Right lobe of liver (tissue), 6 donors: ENCODE measurements at regions not wholly inside any gene's neighbourhood (a gene's known extent, or its start where the extent isn't known, plus 50 kb on each side); places are given as distances from the start of the nearest gene placed in this dataset.

Experiments used
- ATAC-seq, 4 donors: fragments of 200-7000 bp; cut with Tn5 transposase; one replicate each; pipeline ENCODE4 v1.9.1; 2020; ENCODE audit warnings: mild to moderate bottlenecking in 4 of 4, moderate library complexity in 4 of 4
- DNase-seq, 3 donors: peaks; one replicate each; pipeline ENCODE4 v3.0.0-alpha.2; 2020
- H3K27ac ChIP-seq, 3 donors: fragments of 200-600 bp; one replicate each; pipeline ENCODE4 v1.8.0; 2022
- H3K27me3 ChIP-seq, 2 donors: fragments of 200-600 bp; one replicate each; pipeline ENCODE4 v1.8.0; 2022
- H3K36me3 ChIP-seq, 4 donors: fragments of 200-600 bp; sonication (generic) in 1 of 4; one replicate each; pipeline versions ENCODE4 v1.5.1 to v1.8.0; 2017 to 2022; ENCODE audit warnings: control low read depth in 1 of 4
- H3K4me1 ChIP-seq, 4 donors: fragments of 200-600 bp; sonication (generic) in 1 of 4; one replicate each; pipeline versions ENCODE4 v1.5.1 to v1.8.0; 2017 to 2022; ENCODE audit warnings: control low read depth in 1 of 4
- H3K4me3 ChIP-seq, 3 donors: fragments of 200-600 bp; one replicate each; pipeline ENCODE4 v1.8.0; 2022
- H3K9me3 ChIP-seq, 4 donors: fragments of 200-600 bp; sonication (generic) in 1 of 4; one replicate each; pipeline versions ENCODE4 v1.5.1 to v1.8.0; 2017 to 2022; ENCODE audit warnings: control low read depth in 1 of 4
- POLR2A ChIP-seq: fragments of 450-650 bp; IDR thresholded peaks from one replicate; pipeline ENCODE4 v1.6.1; 2017; ENCODE audit warnings: antibody characterized with exemption, mild to moderate bottlenecking
- WGBS: methylation state at CpG from one replicate; pipeline ENCODE4 v1.1.6; 2018; ENCODE audit warnings: low coverage, low lambda C conversion rate; ENCODE audit not compliant: insufficient coverage; ENCODE audit errors: missing lambda C conversion rate; 5-methylcytosine and 5-hydroxymethylcytosine counted together
- intact Hi-C, 2 donors: fragments of 100-400 bp; cut with DNase I; formaldehyde crosslinking; loops; one replicate each; pipeline versions ENCODE4 v1.11.2 to v1.14.1; 2022
- TF ChIP-seq, protein P1 (sequence below), 4 donors: fragments of 200-600 bp in 3 of 4; fragments of 450-650 bp in 1 of 4; IDR thresholded peaks; one replicate each; pipeline versions ENCODE4 v1.5.1 to v1.8.0; 2016 to 2022; ENCODE audit warnings: antibody characterized with exemption in 4 of 4, mild to moderate bottlenecking in 2 of 4
- donor health status: DM: no; HTN: yes; CAD: no.
- donor health status: DM: no; HTN: no; CAD: no.
- donor health status: DM: no; HTN: no; CAD: no.
- donor health status: DM: no; HTN: yes; CAD: no.
- donor health status: DM: no; HTN: yes; CAD: no.

DNA sequence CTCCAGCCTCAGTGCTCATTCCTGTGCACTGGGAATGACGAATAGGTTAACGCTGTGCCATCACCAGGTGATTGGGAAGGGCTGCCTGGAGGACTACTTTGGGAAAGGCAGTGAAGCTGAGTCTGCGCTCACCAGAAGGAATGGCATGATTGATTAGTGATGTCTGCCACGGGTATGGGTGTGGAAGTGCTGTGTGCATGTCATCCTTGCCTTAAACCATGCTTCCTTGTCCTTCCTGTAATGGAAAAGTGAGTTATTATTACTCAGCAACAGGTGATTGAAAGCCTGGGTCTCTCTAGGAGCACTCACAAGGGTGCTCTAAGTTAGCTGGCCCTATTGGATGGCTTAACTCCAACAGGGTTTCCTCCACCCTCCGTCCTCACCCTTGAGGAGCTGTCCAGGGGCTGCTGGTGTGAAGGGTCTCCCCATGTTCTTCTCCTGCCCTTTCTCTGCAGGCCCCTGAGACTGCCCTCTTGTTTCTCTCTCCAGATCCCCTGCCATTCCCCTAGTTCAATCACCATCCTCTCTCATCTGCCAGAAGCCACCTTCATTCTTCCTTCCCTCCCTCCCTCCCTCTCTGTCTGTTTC is 121.9 kb upstream of the NECTIN1 start:
- Histone ChIP-seq H3K9me3 (no peaks in the 10 kb centered on the region), H3K27me3 (no peaks in the 10 kb centered on the region), H3K4me1 (peaks cover 0 to 4% (median 0%) of the 10 kb centered on the region in 4 donors), H3K4me3 (no peak overlapping the region), H3K36me3 (no peaks in the 10 kb centered on the region), H3K27ac (no peak overlapping the region)
- intact Hi-C loops, result no loop called here
- DNase-seq (no peak), ATAC-seq (no peak)
- WGBS, result 54% methylated on average over 4 of the region's 5 CpGs
- no peak for TF ChIP-seq POLR2A
- TF ChIP-seq, protein P1, sequence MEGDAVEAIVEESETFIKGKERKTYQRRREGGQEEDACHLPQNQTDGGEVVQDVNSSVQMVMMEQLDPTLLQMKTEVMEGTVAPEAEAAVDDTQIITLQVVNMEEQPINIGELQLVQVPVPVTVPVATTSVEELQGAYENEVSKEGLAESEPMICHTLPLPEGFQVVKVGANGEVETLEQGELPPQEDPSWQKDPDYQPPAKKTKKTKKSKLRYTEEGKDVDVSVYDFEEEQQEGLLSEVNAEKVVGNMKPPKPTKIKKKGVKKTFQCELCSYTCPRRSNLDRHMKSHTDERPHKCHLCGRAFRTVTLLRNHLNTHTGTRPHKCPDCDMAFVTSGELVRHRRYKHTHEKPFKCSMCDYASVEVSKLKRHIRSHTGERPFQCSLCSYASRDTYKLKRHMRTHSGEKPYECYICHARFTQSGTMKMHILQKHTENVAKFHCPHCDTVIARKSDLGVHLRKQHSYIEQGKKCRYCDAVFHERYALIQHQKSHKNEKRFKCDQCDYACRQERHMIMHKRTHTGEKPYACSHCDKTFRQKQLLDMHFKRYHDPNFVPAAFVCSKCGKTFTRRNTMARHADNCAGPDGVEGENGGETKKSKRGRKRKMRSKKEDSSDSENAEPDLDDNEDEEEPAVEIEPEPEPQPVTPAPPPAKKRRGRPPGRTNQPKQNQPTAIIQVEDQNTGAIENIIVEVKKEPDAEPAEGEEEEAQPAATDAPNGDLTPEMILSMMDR (IDR thresholded peaks at IDR 0.05), result no peak

DNA sequence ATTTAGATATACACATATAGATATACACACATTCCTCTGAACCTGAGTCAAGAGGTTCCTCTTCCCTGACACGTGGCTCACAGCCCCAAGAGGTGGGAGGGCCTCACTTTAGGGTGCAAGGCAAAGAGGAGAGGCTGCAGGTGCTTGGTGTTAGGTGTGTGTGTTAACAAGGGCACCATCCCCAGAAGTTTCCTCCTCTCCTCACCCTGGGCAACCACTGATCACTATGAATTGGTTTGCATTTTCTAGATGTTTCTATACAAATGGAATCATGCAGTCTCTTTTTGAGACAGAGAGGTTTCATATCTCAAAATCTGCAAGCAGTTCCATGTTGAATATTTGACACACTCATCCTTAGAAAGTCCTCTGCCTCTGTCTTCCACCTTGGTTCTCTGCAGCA is 120.9 kb upstream of the NECTIN1 start:
- intact Hi-C loops, result no loop called here
- Histone ChIP-seq H3K4me3 (no peak overlapping the region), H3K4me1 (peaks cover 0 to 4% (median 0%) of the 10 kb centered on the region in 4 donors), H3K9me3 (no peaks in the 10 kb centered on the region), H3K27ac (no peak overlapping the region), H3K27me3 (no peaks in the 10 kb centered on the region), H3K36me3 (no peaks in the 10 kb centered on the region)
- WGBS, result 27% methylated on average over 1 of the region's 1 CpG
- DNase-seq (no peak), ATAC-seq (no peak)
- TF ChIP-seq, protein P1 (IDR thresholded peaks at IDR 0.05), result no peak
- TF ChIP-seq POLR2A, result no peak

DNA sequence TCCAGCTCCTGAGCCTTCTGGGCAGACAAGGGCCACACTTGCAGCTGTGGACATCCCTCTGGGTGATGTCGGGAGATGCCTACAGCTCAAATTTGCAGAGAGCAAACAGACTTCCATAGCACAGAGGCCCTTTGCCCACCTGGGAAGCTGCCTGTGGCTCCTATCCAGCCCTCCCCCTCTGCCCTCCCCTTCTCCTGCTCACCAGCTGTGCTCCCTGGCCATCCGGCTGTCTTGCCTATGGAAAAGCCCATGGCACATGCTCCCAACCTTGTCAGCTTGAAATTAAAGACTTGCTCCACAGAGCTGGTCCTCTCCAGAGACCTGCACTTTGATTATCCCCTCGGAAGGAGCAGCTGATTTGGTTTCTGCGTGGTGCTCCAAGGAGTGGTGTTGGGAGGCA is 118.9 kb upstream of the NECTIN1 start:
- 25% methylated on average over 2 of the region's 4 CpGs for WGBS
- intact Hi-C loops, result no loop called here
- TF ChIP-seq, protein P1 (IDR thresholded peaks at IDR 0.05), result no peak
- TF ChIP-seq POLR2A, result no peak
- no peaks in the 10 kb centered on the region for H3K9me3 ChIP-seq
- H3K27me3 ChIP-seq, result no peaks in the 10 kb centered on the region
- H3K4me1 ChIP-seq, result no peaks in the 10 kb centered on the region
- ATAC-seq (no peak), DNase-seq (no peak)
- H3K4me3 ChIP-seq, result no peak overlapping the region
- no peak overlapping the region for H3K27ac ChIP-seq
- no peaks in the 10 kb centered on the region for H3K36me3 ChIP-seq

DNA sequence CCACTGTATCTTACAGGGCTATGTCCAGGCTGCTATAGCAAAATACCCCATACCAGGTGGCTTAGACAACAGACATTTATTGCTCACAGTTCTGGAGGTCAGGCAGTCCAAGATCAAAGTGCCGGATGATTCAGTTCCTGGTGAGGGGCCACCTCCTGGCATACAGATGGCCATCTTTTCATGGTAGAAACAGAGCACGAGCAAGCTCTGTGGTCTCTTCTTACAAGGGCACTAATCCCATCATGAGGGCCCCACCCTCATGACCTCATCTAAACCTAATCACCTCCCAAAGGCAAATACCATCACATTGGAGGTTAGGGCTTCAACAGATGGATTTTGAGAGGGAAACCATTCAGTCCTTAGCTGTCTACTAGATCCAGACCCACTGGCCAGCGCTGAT is 117.4 kb upstream of the NECTIN1 start:
- no peaks in the 10 kb centered on the region for H3K27me3 ChIP-seq
- ATAC-seq (no peak), DNase-seq (no peak)
- no peaks in the 10 kb centered on the region for H3K9me3 ChIP-seq
- TF ChIP-seq, protein P1 (IDR thresholded peaks at IDR 0.05), result no peak
- no peak for TF ChIP-seq POLR2A
- no peaks in the 10 kb centered on the region for H3K36me3 ChIP-seq
- no peaks in the 10 kb centered on the region for H3K4me1 ChIP-seq
- no peak overlapping the region for H3K27ac ChIP-seq
- 100% methylated on average over 2 of the region's 3 CpGs for WGBS
- no peak overlapping the region for H3K4me3 ChIP-seq
- intact Hi-C loops, result no loop called here

DNA sequence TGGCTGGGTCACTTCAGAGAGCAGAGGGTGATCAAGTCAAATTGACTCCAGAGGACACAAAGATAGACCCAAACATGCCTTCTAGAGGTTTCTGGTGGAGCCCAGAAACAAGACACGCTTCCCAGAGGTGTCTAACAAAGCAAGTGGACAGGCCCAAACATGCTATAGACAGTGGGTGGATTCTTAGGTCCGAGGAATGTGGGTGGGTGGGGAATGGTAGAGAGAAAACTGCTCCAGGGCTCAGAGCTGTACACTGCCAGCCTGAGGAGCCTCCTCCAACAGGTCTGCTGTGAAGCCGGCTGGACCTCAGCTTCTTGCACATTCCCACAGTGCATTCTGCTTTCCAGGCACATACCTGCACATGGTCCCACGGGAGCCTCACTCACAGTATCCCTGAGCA is 116.8 kb upstream of the NECTIN1 start:
- Histone ChIP-seq H3K36me3 (no peaks in the 10 kb centered on the region), H3K4me1 (no peaks in the 10 kb centered on the region), H3K4me3 (no peak overlapping the region), H3K27ac (no peak overlapping the region), H3K27me3 (no peaks in the 10 kb centered on the region), H3K9me3 (no peaks in the 10 kb centered on the region)
- no peak for ATAC-seq
- WGBS, result 76% methylated on average over 3 of the region's 4 CpGs
- no peak for DNase-seq
- intact Hi-C loops, result no loop called here
- TF ChIP-seq, protein P1 (IDR thresholded peaks at IDR 0.05), result no peak
- no peak for TF ChIP-seq POLR2A
